GM18505 (cell line): ENCODE measurements at regions not wholly inside any gene's neighbourhood (a gene's known extent, or its start where the extent isn't known, plus 50 kb on each side); places are given as distances from the start of the nearest gene placed in this dataset.

Experiments
- ATAC-seq: cut with Tn5 transposase; IDR thresholded peaks from one replicate; pipeline ENCODE4 v1.9.1; 2021; ENCODE audit not compliant: unreplicated experiment
- POLR2A ChIP-seq: IDR thresholded peaks from 4 replicates; pipeline ENCODE4 v1.6.1; 2011; ENCODE audit warnings: borderline replicate concordance; ENCODE audit not compliant: insufficient read depth, insufficient read length; ENCODE audit errors: extremely low read depth

DNA sequence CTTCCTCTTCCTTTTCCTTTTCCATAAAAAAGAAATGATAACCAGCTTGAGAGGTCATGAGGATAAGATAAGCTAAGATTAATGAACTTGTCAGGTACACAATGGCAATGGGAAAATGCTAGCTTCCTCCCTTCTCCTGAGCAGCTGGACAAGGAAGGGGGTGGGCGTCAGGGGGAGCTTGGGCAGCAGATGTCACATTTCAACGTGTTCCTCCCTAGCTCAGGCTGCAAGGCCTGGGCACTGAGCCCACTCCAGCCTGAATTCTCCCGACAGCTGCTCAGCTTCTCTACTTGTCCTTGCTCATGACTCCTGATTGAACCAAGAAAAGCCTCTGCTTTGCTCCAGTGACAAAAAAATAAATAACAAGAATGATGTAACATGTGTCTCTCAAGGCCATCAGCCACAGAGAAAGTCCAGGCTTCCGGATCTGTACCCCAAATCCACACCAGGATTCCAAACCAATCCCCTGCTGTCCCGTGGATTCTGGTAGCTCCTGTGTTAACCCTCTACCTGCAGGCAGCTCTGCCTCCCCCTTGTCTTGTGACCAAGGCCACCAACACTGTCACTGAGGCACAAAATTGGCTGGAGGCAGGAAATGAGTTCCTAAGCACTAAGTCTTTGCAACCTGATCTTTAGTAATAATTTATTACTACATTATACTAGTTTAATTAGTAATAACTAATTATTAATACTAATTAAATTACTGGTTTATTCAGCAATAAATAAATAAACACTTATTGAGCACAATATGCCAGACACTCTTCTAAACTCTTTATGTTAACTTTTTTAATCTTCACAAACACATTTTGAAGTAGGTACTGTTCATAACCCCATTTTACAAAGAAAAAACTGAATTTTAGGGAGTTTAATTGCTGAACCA lies 146.5 kb downstream of the CCDC34 start:
- ATAC-seq: no peak
- TF ChIP-seq POLR2A: no peak

DNA sequence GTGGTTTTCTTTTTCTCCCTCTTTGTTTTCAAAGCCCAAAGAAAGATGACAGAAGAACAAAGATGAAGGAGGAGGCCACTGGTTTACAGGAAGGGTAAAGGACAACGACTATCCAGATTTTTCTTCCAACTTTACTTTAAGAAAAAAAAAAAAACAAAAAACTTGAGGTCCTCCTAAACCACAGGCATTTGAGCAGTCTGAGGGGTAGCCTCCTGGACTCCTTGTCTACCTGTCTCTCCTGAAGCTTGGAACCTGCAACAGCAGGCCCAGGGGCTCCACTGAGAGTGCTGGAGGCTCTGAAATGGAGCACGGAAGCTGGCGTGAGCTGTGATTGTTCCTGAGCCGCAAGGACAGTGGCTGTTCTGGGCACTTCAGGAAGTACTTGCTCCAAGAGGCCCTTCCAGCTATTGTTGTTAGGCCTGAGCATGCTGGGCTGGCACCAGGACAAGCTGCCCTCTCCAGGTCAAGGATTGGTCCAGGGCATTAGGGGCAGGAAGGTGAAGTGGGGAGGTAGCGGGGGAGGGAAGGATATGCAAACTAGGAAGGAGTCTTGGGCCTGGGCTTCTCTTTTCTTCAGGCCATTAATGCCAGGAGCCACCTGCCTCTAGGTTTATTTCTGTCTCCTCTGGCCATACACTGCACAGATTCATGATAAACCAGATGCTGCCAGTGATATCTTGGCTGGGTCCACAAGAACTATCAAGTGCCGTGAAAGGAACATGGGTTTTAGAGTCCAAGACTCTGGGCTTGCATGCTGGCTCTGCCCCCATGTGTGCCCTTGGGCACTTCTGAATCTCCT lies 147.3 kb downstream of the CCDC34 start:
- TF ChIP-seq POLR2A: no peak
- ATAC-seq: no peak

DNA sequence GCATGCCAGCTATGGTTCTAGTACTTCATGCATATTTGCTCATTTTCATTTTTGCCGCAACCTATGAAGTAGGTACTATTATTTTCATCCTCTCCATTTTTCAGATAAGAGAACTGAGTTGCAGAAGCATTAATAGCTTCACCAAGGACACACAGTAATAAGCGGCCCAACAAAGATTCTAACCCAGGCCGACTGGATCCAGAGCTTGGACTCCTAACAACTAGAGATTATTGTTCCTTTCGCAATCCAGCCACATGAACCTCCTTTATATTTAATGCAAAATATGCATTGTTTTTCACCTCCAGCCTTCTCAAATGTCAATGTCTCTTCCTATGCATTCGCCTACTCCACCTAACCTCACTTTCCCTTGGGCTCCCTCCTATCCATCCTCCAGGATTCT lies 148.3 kb downstream of the CCDC34 start:
- no peak for ATAC-seq
- TF ChIP-seq POLR2A: no peak

DNA sequence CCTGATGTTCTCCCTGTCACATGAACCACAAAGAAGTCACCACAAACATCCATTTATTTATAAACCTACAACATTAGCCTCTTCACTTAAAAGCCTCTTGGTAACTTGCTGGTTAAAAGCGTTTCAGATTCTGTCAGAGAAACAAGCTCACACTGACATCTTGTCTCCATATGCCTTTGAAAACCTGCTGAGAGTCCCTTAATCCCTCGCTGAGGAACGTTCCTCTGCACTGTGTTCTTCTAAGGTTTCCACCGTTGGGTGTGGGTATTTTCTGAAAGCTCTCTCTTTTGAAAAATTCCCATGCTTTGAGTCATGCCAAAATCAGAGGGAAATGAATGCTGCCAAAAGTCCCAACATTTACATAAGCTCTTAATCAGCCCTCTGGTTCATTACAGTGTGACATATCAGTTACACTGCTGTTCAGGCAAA lies 149.8 kb downstream of the CCDC34 start:
- no peak for TF ChIP-seq POLR2A
- no peak for ATAC-seq

DNA sequence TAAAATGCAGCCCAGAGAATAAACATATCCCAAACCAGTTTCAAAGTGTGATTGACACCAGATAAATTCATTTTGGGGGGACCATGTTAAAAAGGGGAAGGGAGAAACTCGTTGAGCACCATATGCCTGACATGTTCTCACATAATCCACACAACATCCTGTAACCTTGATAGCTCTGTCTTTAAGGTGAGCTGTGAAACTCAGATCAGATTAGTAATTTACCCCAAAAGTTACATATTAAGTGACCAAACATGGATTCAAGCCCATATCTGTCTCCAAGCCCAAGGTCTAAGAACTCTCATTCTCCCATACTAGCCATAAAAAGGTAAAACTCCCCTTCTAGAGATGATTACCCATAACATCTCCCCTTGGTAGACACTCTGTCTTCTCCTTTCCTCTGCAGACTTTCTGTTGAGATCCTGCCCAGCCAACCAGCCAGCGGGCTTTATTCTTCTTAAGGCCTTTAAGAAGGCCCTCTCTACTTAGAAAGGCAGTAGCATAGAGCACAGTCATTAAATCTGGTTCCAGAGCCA lies 150.7 kb downstream of the CCDC34 start:
- no peak for ATAC-seq
- no peak for TF ChIP-seq POLR2A

DNA sequence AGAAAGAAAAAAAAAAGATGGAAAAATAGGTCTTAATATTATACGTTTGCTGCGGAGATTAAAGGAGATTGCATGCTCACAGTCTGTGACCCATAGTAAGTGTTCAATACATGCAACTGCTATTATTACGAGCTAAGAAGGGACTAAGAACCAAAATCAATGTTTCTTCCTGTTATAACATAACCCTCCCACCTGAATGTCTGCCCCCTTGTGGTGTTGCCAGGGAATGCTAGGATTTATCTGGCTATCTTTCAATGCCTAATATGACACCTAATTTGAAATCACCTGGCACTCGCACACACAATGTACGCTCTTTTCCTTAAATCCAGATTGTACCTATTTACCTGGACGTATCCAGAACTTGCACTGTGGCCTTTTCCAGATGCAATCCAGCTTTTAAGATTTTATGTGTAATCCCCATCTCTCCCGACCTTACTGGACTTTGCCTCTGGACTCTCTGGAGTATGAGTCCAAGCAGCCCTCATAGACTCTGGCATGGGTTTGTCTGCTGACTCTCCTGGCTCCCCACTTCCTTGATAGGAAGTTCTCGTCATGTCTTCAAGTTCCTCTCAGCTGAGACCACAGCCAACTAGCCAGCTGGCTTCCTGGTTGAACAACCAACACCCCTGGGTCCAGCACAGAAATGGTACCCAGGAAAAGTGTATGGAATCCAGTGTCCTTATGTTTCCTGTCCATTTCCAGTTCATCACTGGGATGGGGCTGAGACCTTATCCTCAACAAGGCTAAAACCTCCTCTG lies 151.5 kb downstream of the CCDC34 start:
- ATAC-seq: no peak
- TF ChIP-seq POLR2A: no peak

DNA sequence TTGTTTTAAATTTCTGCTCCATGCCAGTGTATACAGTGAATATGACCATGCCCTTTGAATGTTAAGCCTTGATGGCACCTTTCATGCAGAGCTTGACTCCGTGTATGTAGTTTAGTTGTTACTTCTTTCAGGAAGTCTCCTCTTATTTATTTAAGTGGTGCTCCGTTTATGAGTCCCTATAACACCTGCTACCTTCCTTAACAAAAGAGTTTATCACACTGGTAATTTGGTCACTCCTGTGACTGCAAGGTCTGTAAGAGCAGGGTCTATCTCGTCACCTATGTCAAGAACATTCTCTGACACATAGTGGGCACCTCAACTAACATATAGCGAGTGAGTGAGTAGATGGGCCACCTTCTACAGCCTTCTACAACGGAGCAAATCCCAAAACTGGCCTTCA lies 152.5 kb downstream of the CCDC34 start:
- no peak for TF ChIP-seq POLR2A
- no peak for ATAC-seq

DNA sequence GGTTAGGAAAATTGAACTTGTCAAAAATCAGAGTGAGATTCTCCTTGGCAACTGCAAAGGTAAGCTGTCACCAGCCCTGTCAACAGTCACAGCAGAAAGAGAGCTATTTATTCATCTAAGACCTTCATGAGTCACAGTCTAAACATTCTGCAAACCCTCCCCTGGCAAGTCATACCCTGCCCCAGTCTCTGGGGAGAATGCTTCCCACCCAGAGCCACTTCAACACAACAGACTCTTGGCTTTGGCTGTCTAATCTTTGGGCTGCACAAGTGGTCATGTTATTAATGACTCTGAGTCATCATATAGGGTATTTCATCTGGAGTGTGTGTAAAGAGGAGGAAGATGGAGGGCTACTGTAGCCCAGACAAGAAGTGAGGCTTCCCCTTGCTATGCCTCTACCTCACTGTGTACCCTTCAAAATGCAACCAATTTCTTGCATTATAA lies 153.4 kb downstream of the CCDC34 start:
- no peak for ATAC-seq

DNA sequence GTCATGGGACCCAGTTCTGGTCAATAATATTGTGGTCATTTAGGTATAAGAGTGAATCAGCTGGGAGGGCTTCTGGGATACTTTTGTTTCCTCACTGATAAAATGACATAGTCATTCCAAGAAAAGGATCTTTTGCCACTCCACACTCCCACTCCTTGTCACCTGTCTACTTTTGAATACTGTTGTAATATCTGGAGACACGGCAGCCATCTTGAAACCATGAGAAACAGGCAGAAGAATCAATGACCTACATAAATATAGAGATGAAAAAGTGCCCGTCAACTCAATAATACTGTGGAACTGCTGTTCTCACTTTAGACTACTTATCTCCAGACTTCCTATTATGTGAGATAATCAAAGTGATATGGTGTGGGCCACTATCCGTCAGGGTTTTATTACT lies 154.2 kb downstream of the CCDC34 start:
- ATAC-seq: no peak
- no peak for TF ChIP-seq POLR2A

More for the DNA sequence above, 153.4 kb downstream of the CCDC34 start:
- no peak for TF ChIP-seq POLR2A

DNA sequence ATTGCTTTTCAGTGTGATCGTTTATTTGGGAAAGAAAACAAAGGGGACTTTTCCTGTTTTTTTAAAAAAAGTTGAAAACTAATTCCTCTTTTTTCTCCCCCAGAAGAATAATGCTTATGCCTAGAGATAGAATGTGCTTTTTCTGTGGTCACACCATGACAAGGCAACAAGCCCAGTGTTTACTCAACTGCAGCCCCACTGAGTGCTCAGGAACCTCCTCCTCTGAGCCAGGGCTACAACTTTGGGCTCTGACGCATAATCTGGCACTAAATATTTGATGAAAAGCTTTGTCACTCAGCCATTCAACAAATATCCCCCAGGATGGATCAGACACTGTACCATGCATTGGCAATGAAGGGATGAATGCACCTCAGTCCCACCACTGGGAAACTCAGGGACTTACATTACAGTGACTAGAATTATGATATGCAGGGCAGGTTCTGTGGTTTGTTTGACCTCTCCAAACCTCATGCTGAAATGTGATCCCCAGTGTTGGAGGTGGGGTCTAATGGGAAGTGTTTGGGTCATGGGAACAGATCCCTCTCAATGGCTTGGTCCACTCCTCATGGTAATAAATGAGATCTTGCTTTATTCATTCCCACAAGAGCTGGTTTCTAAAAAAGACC lies 155.9 kb downstream of the CCDC34 start:
- TF ChIP-seq POLR2A: no peak
- no peak for ATAC-seq

DNA sequence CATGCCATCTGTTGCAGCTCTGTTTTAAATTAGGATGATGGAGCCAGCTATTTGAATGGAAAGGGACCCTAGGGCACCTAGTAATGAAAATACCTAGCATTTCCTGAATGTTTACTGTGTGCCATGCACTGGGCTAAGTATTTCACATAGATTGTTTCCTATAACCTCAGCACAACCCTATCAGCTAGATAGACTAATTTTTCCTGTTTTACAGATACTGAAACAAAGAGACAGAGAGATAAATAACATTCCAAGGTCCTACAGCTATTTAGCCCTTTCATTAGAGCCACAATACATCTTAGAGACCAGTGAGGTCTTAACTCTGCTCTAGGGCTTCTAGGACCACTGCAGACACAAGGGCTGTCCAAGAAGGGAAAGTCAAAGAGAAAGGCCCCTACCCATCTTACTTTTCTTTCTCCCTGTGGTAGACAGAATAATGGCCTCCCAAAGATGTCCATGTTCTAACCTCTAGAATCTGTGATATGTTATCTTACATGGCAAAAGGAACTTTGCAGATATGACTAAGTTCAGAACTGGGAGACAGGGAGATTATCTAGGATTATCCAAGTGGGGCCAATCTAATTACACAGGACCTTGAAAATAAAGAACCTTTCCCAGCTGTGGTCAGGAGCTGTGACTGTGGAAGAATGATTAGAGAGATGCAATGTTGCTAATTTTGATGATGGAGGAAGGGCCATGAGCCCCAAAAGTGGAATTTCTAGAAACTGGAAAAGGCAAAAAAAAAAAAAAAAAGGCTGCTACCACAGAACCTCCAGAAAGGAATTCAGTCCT lies 157.0 kb downstream of the CCDC34 start:
- TF ChIP-seq POLR2A: no peak
- ATAC-seq: no peak

DNA sequence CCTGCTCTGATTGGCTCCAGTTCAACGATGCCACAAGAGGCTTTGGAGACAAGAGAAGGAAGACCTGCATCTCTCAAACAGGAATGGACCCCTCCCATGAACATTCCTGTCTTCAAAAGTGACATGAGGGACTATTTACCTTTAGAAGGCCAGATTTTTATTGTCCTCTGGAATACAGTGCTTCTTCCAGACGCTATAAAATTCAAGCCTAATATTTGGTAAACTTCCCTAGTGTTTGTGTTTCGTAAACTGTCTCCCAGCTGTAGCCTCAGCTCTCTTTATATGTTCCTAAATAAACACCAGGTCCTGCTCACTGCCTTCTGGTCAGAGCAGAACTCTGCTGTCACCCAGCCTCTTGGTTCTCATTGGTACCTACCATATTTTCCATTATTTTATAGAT lies 157.8 kb downstream of the CCDC34 start:
- no peak for ATAC-seq
- no peak for TF ChIP-seq POLR2A
